ENCODE measurements at regions not wholly inside any gene's neighbourhood (a gene's known extent, or its start where the extent isn't known, plus 50 kb on each side); places are given as distances from the start of the nearest gene placed in this dataset.

- H3K9me3 ChIP-seq (ENCODE audit: low read length): no peaks in the 10 kb centered on the region
- no peaks in the 10 kb centered on the region for H3K36me3 ChIP-seq (ENCODE audit: insufficient read depth, low read length)
- no peaks in the 10 kb centered on the region for H3F3A ChIP-seq (ENCODE audit: insufficient read depth, low read length)
- no peaks in the 10 kb centered on the region for H3K4me1 ChIP-seq (ENCODE audit: insufficient read depth, low read length, severe bottlenecking)
- H3K27me3 ChIP-seq (ENCODE audit: insufficient read depth, low read length): no peaks in the 10 kb centered on the region
- no peaks in the 10 kb centered on the region for H3K79me2 ChIP-seq (ENCODE audit: insufficient read depth, low read length)
- H4K20me1 ChIP-seq (ENCODE audit: insufficient read depth, low read length): no peaks in the 10 kb centered on the region
- no peak overlapping the region for H3K4me2 ChIP-seq (ENCODE audit: low read length)
- no peak overlapping the region for H3K9ac ChIP-seq (ENCODE audit: low read length)
- no peak overlapping the region for H3K4me3 ChIP-seq (ENCODE audit: low read depth, low read length, poor library complexity, severe bottlenecking)
- H3K27ac ChIP-seq (ENCODE audit: low read depth, low read length, poor library complexity, severe bottlenecking): no peak overlapping the region
- TF ChIP-seq CTCF (IDR thresholded peaks at IDR 0.05; ENCODE audit: low read length): no peak
- TF ChIP-seq EZH2 (IDR thresholded peaks at IDR 0.05; ENCODE audit: borderline replicate concordance, low read length): no peak
- no peaks in the 10 kb centered on the region for H3K9me2 ChIP-seq (ENCODE audit: low read depth, low read length)
- no peak overlapping the region for H2AFZ ChIP-seq (ENCODE audit: low read length)
Observed at GRCh38 chr20:39641423-39641822, 679.3 kb downstream of the DHX35 start.

GRCh38 chr20:39640147-39640546, 678.0 kb downstream of the DHX35 start:
- no peak overlapping the region for H2AFZ ChIP-seq (ENCODE audit: low read length)
- H3K9me3 ChIP-seq (ENCODE audit: low read length): no peaks in the 10 kb centered on the region
- no peaks in the 10 kb centered on the region for H3F3A ChIP-seq (ENCODE audit: insufficient read depth, low read length)
- H3K36me3 ChIP-seq (ENCODE audit: insufficient read depth, low read length): no peaks in the 10 kb centered on the region
- no peaks in the 10 kb centered on the region for H3K27me3 ChIP-seq (ENCODE audit: insufficient read depth, low read length)
- H3K4me3 ChIP-seq (ENCODE audit: low read depth, low read length, poor library complexity, severe bottlenecking): no peak overlapping the region
- H3K9ac ChIP-seq (ENCODE audit: low read length): no peak overlapping the region
- no peaks in the 10 kb centered on the region for H3K79me2 ChIP-seq (ENCODE audit: insufficient read depth, low read length)
- no peaks in the 10 kb centered on the region for H3K9me2 ChIP-seq (ENCODE audit: low read depth, low read length)
- H4K20me1 ChIP-seq (ENCODE audit: insufficient read depth, low read length): no peaks in the 10 kb centered on the region
- H3K27ac ChIP-seq (ENCODE audit: low read depth, low read length, poor library complexity, severe bottlenecking): no peak overlapping the region
- no peak for TF ChIP-seq EZH2 (IDR thresholded peaks at IDR 0.05; ENCODE audit: borderline replicate concordance, low read length)
- no peak for TF ChIP-seq CTCF (IDR thresholded peaks at IDR 0.05; ENCODE audit: low read length)
- H3K4me1 ChIP-seq (ENCODE audit: insufficient read depth, low read length, severe bottlenecking): no peaks in the 10 kb centered on the region
- no peak overlapping the region for H3K4me2 ChIP-seq (ENCODE audit: low read length)

GRCh38 chr20:39638731-39639130, 676.6 kb downstream of the DHX35 start:
- no peaks in the 10 kb centered on the region for H3K9me2 ChIP-seq (ENCODE audit: low read depth, low read length)
- no peak overlapping the region for H2AFZ ChIP-seq (ENCODE audit: low read length)
- no peaks in the 10 kb centered on the region for H3K36me3 ChIP-seq (ENCODE audit: insufficient read depth, low read length)
- no peaks in the 10 kb centered on the region for H3K9me3 ChIP-seq (ENCODE audit: low read length)
- no peak overlapping the region for H3K9ac ChIP-seq (ENCODE audit: low read length)
- H3K27me3 ChIP-seq (ENCODE audit: insufficient read depth, low read length): no peaks in the 10 kb centered on the region
- no peaks in the 10 kb centered on the region for H4K20me1 ChIP-seq (ENCODE audit: insufficient read depth, low read length)
- no peaks in the 10 kb centered on the region for H3F3A ChIP-seq (ENCODE audit: insufficient read depth, low read length)
- no peak overlapping the region for H3K27ac ChIP-seq (ENCODE audit: low read depth, low read length, poor library complexity, severe bottlenecking)
- TF ChIP-seq EZH2 (IDR thresholded peaks at IDR 0.05; ENCODE audit: borderline replicate concordance, low read length) (no peak), CTCF (IDR thresholded peaks at IDR 0.05; ENCODE audit: low read length) (no peak)
- H3K4me1 ChIP-seq (ENCODE audit: insufficient read depth, low read length, severe bottlenecking): no peaks in the 10 kb centered on the region
- H3K4me3 ChIP-seq (ENCODE audit: low read depth, low read length, poor library complexity, severe bottlenecking): no peak overlapping the region
- no peak overlapping the region for H3K4me2 ChIP-seq (ENCODE audit: low read length)
- H3K79me2 ChIP-seq (ENCODE audit: insufficient read depth, low read length): no peaks in the 10 kb centered on the region
